Trophoblast cell (in vitro differentiated cells and primary cell): ENCODE measurements at regions not wholly inside any gene's neighbourhood (a gene's known extent, or its start where the extent isn't known, plus 50 kb on each side); places are given as distances from the start of the nearest gene placed in this dataset.

Source experiments
- DNase-seq, 2 donors: peaks; one replicate each; pipeline ENCODE4 v3.0.0-alpha.2; 2016
- H2AFZ ChIP-seq: 2 replicates; pipeline ENCODE4 v1.6.1; 2013; ENCODE audit warnings: low read length, moderate library complexity, mild to moderate bottlenecking; ENCODE audit not compliant: insufficient read depth, poor library complexity
- H2AK5ac ChIP-seq: 2 replicates; pipeline ENCODE4 v1.6.1; 2013; ENCODE audit warnings: mild to moderate bottlenecking, low read length
- H2BK120ac ChIP-seq: 2 replicates; pipeline ENCODE4 v1.6.1; 2013; ENCODE audit warnings: low read length, mild to moderate bottlenecking, moderate library complexity; ENCODE audit not compliant: insufficient read depth, poor library complexity
- H2BK12ac ChIP-seq: 2 replicates; pipeline ENCODE4 v1.6.1; 2013; ENCODE audit warnings: mild to moderate bottlenecking, low read length, moderate library complexity
- H2BK5ac ChIP-seq: 2 replicates; pipeline ENCODE4 v1.6.1; 2013; ENCODE audit warnings: low read length, low read depth, moderate library complexity, mild to moderate bottlenecking; ENCODE audit not compliant: poor library complexity
- H3K14ac ChIP-seq: 2 replicates; pipeline ENCODE4 v1.6.1; 2013; ENCODE audit warnings: mild to moderate bottlenecking, low read length
- H3K18ac ChIP-seq: 2 replicates; pipeline ENCODE4 v1.6.1; 2013; ENCODE audit warnings: mild to moderate bottlenecking, low read length
- H3K23ac ChIP-seq: 2 replicates; pipeline ENCODE4 v1.6.1; 2013; ENCODE audit warnings: low read length
- H3K27ac ChIP-seq: 2 replicates; pipeline ENCODE4 v1.5.1; 2013; ENCODE audit warnings: low read depth, mild to moderate bottlenecking, inconsistent platforms, low read length, moderate library complexity
- H3K27me3 ChIP-seq: 2 replicates; pipeline ENCODE4 v1.6.1; 2013; ENCODE audit warnings: inconsistent platforms, mild to moderate bottlenecking, low read length, moderate library complexity; ENCODE audit not compliant: insufficient read depth
- H3K36me3 ChIP-seq, 2 experiments: 1 replicate in 1 of 2; 2 replicates in 1 of 2; pipeline ENCODE4 v1.6.1; 2013; ENCODE audit warnings: low read length in 2 of 2, mild to moderate bottlenecking in 2 of 2, moderate library complexity in 1 of 2; ENCODE audit not compliant: insufficient read depth in 2 of 2, control insufficient read depth in 1 of 2
- H3K4ac ChIP-seq: 2 replicates; pipeline ENCODE4 v1.6.1; 2013; ENCODE audit warnings: low read depth, mild to moderate bottlenecking, low read length, moderate library complexity
- H3K4me1 ChIP-seq, 2 experiments: 1 replicate in 1 of 2; 2 replicates in 1 of 2; pipeline ENCODE4 v1.6.1; 2013; ENCODE audit warnings: low read length in 2 of 2, mild to moderate bottlenecking in 2 of 2, moderate library complexity in 1 of 2; ENCODE audit not compliant: insufficient read depth in 2 of 2, control insufficient read depth in 1 of 2
- H3K4me2 ChIP-seq: 2 replicates; pipeline ENCODE4 v1.6.1; 2013; ENCODE audit warnings: inconsistent platforms, mild to moderate bottlenecking, low read length, moderate library complexity
- H3K4me3 ChIP-seq: 2 replicates; pipeline ENCODE4 v1.5.1; 2013; ENCODE audit warnings: mild to moderate bottlenecking, low read depth, low read length, inconsistent platforms
- H3K79me1 ChIP-seq: one replicate; pipeline ENCODE4 v1.6.1; 2013; ENCODE audit warnings: low read length
- H3K79me2 ChIP-seq: 2 replicates; pipeline ENCODE4 v1.6.1; 2013; ENCODE audit warnings: low read length, mild to moderate bottlenecking; ENCODE audit not compliant: control insufficient read depth, insufficient read depth, poor library complexity
- H3K9ac ChIP-seq: 2 replicates; pipeline ENCODE4 v1.6.1; 2013; ENCODE audit warnings: mild to moderate bottlenecking, low read length
- H3K9me3 ChIP-seq: 2 replicates; pipeline ENCODE4 v1.6.1; 2013; ENCODE audit warnings: low read depth, mild to moderate bottlenecking, control low read depth, inconsistent platforms, low read length; ENCODE audit not compliant: insufficient read depth
- H4K12ac ChIP-seq: 2 replicates; pipeline ENCODE4 v1.6.1; 2013; ENCODE audit warnings: low read depth, mild to moderate bottlenecking, low read length, moderate library complexity
- H4K8ac ChIP-seq: 2 replicates; pipeline ENCODE4 v1.6.1; 2013; ENCODE audit warnings: low read depth, mild to moderate bottlenecking, low read length, moderate library complexity
- H4K91ac ChIP-seq: one replicate; pipeline ENCODE4 v1.6.1; 2013; ENCODE audit warnings: low read depth, mild to moderate bottlenecking, low read length, moderate library complexity
- WGBS: extraction: QIAGEN DNeasy Blood & Tissue Kit; methylation state at CpG from one replicate; pipeline ENCODE4 v1.1.7; 2013; ENCODE audit warnings: missing lambda C conversion rate; ENCODE audit not compliant: insufficient read length, insufficient coverage; ENCODE audit errors: extremely low coverage; 5-methylcytosine and 5-hydroxymethylcytosine counted together

DNA sequence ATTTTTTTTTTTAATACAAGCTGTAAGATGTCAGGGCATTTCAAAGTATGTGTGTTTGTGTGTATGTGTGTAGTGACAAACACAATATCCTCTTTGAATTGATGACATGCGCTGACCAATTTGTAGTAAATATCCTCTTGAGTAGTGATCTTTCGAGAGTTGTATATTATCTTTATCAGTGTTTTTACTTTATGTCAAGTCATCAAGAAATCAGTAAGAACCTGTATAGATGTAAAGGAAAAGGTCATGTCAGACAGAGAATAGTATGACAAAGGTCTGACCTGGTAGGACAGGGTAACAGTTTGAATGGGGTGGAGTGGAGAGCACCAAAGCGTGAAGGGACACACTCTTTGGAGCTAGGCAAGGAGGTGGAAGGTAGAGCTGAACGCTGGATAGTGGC is 1931.4 kb upstream of the CELF4 start:
- no CpG with 5 or more reads among the region's 4 CpGs for WGBS
- Histone ChIP-seq H2AK5ac (no peak overlapping the region), H3K9ac (no peak overlapping the region)

DNA sequence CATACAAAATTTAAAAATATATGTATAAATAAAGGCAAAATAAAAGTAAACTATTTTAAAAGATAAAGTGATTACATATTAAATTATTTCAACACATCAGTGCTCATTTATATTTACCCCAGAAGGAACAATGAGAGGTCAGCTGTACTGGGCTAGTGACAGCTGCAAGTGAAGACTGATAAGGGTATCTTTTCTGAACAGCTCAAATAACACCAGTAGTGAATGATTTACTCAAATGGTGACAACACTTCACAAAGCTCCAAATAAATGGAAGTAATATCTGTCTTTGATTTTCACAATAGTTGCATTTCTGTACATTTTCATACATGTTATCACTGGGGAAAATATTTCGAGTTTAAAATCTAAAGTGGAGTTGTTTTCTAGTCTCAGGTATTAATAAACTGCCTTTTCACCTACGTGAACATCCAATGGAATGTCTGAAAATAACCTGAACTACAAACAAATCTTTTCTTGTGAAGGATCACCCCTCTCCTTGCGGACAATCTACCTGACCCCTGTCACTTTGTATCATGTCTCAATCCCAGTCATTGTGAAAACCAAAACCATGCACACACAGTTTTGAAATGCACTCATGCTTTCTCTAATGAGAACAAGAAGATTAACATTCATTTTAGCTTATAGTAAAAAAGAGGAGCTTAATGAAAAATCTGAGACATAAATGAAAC is 1928.8 kb upstream of the CELF4 start:
- H4K12ac ChIP-seq, result no peak overlapping the region
- no CpG with 5 or more reads among the region's 3 CpGs for WGBS

More for the DNA sequence above, 1931.4 kb upstream of the CELF4 start:
- no peak overlapping the region for H3K18ac ChIP-seq
- no peaks in the 10 kb centered on the region for H3K79me1 ChIP-seq
- no peaks in the 10 kb centered on the region for H3K9me3 ChIP-seq
- no peaks in the 10 kb centered on the region for H3K79me2 ChIP-seq
- H2BK5ac ChIP-seq, result no peak overlapping the region
- H3K4me3 ChIP-seq, result no peak overlapping the region
- H2BK12ac ChIP-seq, result no peak overlapping the region
- no peak overlapping the region for H4K8ac ChIP-seq
- no peaks in the 10 kb centered on the region for H3K36me3 ChIP-seq
- no peak overlapping the region for H2AFZ ChIP-seq
- no peak overlapping the region for H4K91ac ChIP-seq
- no peak overlapping the region for H3K23ac ChIP-seq
- no peak overlapping the region for H2BK120ac ChIP-seq
- H3K4ac ChIP-seq, result no peak overlapping the region
- H3K4me1 ChIP-seq, result no peaks in the 10 kb centered on the region
- no peak for DNase-seq
- no peak overlapping the region for H3K14ac ChIP-seq
- no peaks in the 10 kb centered on the region for H3K27me3 ChIP-seq
- H4K12ac ChIP-seq, result no peak overlapping the region
- H3K27ac ChIP-seq, result no peak overlapping the region
- H3K4me2 ChIP-seq, result no peak overlapping the region

DNA sequence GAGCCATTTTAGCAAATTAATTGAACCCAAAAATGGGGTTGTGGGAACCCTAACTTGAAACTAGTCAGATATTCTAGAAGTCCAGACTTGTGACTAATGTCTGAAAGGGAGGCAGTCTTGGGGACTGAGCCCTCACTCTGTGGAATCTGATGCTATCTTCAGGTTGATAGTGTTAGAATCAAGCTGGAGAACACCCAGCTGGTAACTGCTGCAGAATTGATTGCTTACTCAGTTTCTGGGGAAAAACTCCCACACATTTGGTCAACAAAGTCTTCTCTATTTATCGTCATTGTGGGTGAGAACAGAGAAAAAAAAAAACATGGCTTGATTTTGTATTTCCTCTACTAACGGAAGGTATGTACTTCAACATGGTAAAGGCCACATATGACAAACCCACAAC is 1925.8 kb upstream of the CELF4 start:
- Histone ChIP-seq H3K79me2 (no peaks in the 10 kb centered on the region), H3K4me3 (no peak overlapping the region), H2AK5ac (no peak overlapping the region), H3K4me1 (no peaks in the 10 kb centered on the region), H3K27ac (no peak overlapping the region), H3K14ac (no peak overlapping the region), H3K9ac (no peak overlapping the region), H3K18ac (no peak overlapping the region), H3K9me3 (no peaks in the 10 kb centered on the region), H3K4me2 (no peak overlapping the region), H2BK12ac (no peak overlapping the region), H4K91ac (no peak overlapping the region), H3K4ac (no peak overlapping the region), H2BK120ac (no peak overlapping the region), H3K36me3 (no peaks in the 10 kb centered on the region), H2AFZ (no peak overlapping the region), H3K23ac (no peak overlapping the region), H4K12ac (no peak overlapping the region), H3K27me3 (no peaks in the 10 kb centered on the region), H4K8ac (no peak overlapping the region), H3K79me1 (no peaks in the 10 kb centered on the region), H2BK5ac (no peak overlapping the region)
- no CpG with 5 or more reads among the region's 2 CpGs for whole genome bisulfite sequencing
- DNase-seq, result no peak

More for the DNA sequence above, 1928.8 kb upstream of the CELF4 start:
- H2BK12ac ChIP-seq, result no peak overlapping the region
- H2AK5ac ChIP-seq, result no peak overlapping the region
- no peak overlapping the region for H3K4me2 ChIP-seq
- H2BK5ac ChIP-seq, result no peak overlapping the region
- no peaks in the 10 kb centered on the region for H3K36me3 ChIP-seq
- H2AFZ ChIP-seq, result no peak overlapping the region
- H2BK120ac ChIP-seq, result no peak overlapping the region
- no peaks in the 10 kb centered on the region for H3K79me2 ChIP-seq
- H3K4ac ChIP-seq, result no peak overlapping the region
- no peak overlapping the region for H4K8ac ChIP-seq
- no peak overlapping the region for H3K18ac ChIP-seq
- no peak overlapping the region for H3K14ac ChIP-seq
- H3K4me3 ChIP-seq, result no peak overlapping the region
- H4K91ac ChIP-seq, result no peak overlapping the region
- H3K79me1 ChIP-seq, result no peaks in the 10 kb centered on the region
- H3K27me3 ChIP-seq, result no peaks in the 10 kb centered on the region
- H3K23ac ChIP-seq, result no peak overlapping the region
- no peak for DNase-seq
- H3K9ac ChIP-seq, result no peak overlapping the region
- H3K4me1 ChIP-seq, result no peaks in the 10 kb centered on the region
- H3K9me3 ChIP-seq, result no peaks in the 10 kb centered on the region
- H3K27ac ChIP-seq, result no peak overlapping the region

DNA sequence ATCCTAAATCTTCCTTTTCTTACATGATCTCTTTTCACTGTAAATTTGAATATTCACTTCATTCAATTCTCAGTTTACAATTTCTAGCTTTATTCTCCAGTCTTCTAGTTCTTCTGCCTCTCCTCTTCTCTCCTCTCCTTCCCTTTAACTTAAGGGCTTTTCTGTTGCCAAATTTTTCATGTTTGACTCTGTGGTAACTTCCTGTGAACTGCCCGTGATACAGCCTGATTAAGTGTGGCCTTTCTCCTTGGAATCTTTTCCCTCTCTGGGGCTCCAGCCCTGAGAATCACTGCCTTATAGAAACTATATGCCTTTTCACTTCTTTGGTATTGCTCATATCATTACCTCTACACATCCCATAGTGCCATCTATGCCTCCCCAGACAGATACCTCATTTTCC is 1923.8 kb upstream of the CELF4 start:
- Histone ChIP-seq H2AFZ (no peak overlapping the region), H3K4ac (no peak overlapping the region), H3K18ac (no peak overlapping the region), H3K79me1 (no peaks in the 10 kb centered on the region), H4K12ac (no peak overlapping the region), H2AK5ac (no peak overlapping the region), H3K27ac (no peak overlapping the region), H3K9me3 (no peaks in the 10 kb centered on the region), H4K91ac (no peak overlapping the region), H3K9ac (no peak overlapping the region), H2BK5ac (no peak overlapping the region), H3K4me2 (no peak overlapping the region), H4K8ac (no peak overlapping the region), H3K4me1 (no peaks in the 10 kb centered on the region), H2BK12ac (no peak overlapping the region), H3K36me3 (no peaks in the 10 kb centered on the region), H3K79me2 (no peaks in the 10 kb centered on the region), H3K23ac (no peak overlapping the region), H2BK120ac (no peak overlapping the region), H3K4me3 (no peak overlapping the region), H3K14ac (no peak overlapping the region), H3K27me3 (no peaks in the 10 kb centered on the region)
- no peak for DNase-seq
- WGBS, result no CpG with 5 or more reads among the region's 1 CpG
